HG02870 (cell line): ENCODE measurements at regions not wholly inside any gene's neighbourhood (a gene's known extent, or its start where the extent isn't known, plus 50 kb on each side); places are given as distances from the start of the nearest gene placed in this dataset.

ENCODE experiments used
- ATAC-seq: cut with Tn5 transposase; IDR thresholded peaks from one replicate; pipeline ENCODE4 v1.9.1; 2021; ENCODE audit warnings: mild to moderate bottlenecking, moderate library complexity; ENCODE audit not compliant: unreplicated experiment

DNA sequence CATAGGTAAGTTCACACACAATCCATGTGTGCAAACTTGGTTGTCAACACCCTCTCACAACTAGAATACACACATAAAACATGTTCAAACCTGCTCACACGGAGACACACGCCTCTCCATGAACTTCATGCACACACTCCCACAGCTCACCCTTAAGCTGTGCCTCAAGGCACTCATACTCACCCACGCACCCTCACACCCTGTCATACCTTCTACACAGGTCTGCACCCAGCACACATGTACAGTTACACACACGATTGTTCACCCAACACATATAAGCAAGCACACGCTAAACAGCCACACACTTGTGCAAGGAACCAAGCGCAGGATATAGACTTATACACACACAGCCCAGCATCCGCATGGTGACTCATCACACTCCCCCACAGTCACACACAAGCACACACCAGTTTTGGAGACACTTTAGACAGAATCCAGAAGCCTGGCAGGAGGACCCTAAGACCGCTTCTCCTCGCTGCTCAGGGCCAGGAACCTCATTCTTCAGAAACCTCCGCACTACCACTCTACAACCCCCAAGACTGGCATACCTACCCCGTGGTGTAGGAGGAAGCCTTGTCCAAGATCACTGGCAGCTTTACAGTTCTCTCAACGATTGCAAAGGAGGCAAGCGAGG, 58.7 kb upstream of the ZC3H12A start:
- no peak for ATAC-seq

DNA sequence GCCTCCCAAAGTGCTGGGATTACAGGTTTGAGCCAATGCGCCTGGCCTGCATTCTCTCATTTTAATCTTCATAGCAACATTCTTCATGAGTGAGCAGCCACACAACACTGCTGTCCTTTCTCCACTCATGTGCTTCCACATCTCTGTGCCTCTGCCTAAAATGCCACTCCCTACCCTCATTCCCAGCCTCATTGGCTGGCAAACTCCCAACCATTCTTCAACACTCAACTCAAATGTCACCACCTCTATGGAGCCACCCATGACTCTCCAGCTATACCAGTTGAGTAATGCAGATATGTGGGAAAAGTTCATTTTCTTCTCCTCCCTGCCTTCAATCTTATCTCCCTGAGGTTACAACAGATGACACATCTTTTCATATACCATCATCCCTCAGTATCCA, 53.9 kb upstream of the ZC3H12A start:
- ATAC-seq, result no peak

DNA sequence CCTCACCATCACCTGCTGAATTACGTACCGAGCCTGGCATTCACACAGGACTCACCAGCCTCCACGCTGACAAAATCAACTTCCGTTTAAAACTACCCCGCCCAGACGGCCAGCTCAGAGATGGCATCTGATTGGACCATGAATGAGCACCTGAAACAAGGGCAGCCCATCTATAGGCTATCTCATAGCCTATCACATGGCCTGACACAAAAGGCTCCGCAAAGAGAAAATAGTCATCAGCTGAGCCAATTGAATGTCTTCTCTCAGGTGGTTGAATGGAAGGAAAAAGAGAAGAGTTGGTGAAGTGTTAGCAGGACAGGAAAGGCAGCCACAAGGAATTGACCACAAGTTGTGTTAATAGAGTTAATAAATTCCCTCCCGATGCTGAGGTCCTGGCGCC, 50.6 kb upstream of the ZC3H12A start:
- ATAC-seq, result no peak

DNA sequence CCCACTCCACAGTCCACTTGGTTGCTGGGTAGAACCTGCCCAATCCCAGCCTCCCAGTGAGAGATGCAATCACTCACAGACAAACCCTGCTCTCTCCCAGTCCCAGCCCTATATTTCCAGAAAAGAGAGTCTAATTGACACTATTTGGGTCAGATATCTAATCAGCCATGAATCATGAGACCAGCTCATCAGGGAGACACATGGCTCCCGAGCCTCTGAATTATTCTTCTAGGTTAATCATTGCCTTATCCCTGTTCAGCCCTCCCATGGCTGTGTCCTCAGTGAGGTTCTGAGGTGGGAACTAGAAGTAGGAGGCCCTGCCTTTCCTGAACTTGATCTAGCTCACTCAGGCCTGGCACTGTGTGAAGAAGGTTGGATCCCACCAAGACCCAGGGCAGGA, 49.9 kb upstream of the ZC3H12A start:
- ATAC-seq, result no peak
